ENCODE measurements at regions not wholly inside any gene's neighbourhood (a gene's known extent, or its start where the extent isn't known, plus 50 kb on each side); places are given as distances from the start of the nearest gene placed in this dataset.
A peak's percentile ranks its signal among the peaks of the same experiment; 100 is the strongest.

DNA sequence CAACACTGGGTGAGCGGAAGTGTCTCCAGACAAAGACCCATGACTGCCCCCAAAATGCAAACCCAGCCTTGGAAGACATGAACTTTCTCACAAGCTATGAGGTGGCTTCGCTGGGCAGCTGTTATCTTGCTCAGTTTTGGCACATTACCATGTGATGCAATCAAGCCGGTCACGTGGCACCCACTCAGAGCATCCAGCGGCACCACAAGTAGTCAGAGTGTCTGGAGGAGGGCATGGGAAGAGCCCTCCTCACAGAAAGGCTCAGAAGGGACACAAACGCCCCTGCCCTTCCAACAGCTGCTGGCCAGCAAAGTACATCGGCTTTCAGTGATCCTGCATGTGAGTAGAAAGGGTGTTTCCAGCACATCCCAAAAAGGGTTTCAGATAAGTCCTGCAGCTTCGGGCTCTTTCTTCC is 145.5 kb upstream of the IRF2BP2 start (continued):
- peak in 1 of 2 experiments; percentile 24; a peak in 1 of 4 replicates for TF ChIP-seq TEAD1 (CRISPR knock-in tag; IDR thresholded peaks at IDR 0.05)
- 0 out of 4 replicates have a peak, but pooled peaks of 1 of the 2 experiments have one; percentile 11 for TF ChIP-seq FOXK2 (conservative IDR thresholded peaks at IDR 0.05 in 1 of 2, IDR thresholded peaks at IDR 0.05 in 1 of 2; ENCODE audit: low read depth in 2 of 2)
- no peak for TF ChIP-seq NONO (IDR thresholded peaks at IDR 0.05; ENCODE audit: low read depth in 2 of 2, low read length in 1 of 2)
- no peak for TF ChIP-seq RFX1 (IDR thresholded peaks at IDR 0.05)
- TF ChIP-seq, protein P1, sequence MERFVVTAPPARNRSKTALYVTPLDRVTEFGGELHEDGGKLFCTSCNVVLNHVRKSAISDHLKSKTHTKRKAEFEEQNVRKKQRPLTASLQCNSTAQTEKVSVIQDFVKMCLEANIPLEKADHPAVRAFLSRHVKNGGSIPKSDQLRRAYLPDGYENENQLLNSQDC (CRISPR knock-in tag; IDR thresholded peaks at IDR 0.05), result no peak
- no peak for TF ChIP-seq PTRF (tag; IDR thresholded peaks at IDR 0.05)
- TF ChIP-seq HBP1 (CRISPR knock-in tag; IDR thresholded peaks at IDR 0.05), result no peak
- no peak for TF ChIP-seq MAFG (tag; conservative IDR thresholded peaks at IDR 0.05)
- TF ChIP-seq ZNF384 (IDR thresholded peaks at IDR 0.05; ENCODE audit: low read depth, low read length), result no peak
- TF ChIP-seq, protein P2, sequence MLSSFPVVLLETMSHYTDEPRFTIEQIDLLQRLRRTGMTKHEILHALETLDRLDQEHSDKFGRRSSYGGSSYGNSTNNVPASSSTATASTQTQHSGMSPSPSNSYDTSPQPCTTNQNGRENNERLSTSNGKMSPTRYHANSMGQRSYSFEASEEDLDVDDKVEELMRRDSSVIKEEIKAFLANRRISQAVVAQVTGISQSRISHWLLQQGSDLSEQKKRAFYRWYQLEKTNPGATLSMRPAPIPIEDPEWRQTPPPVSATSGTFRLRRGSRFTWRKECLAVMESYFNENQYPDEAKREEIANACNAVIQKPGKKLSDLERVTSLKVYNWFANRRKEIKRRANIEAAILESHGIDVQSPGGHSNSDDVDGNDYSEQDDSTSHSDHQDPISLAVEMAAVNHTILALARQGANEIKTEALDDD (IDR thresholded peaks at IDR 0.05), result no peak
- no peak for TF ChIP-seq KLF1 (tag; IDR thresholded peaks at IDR 0.05)
- no peak for TF ChIP-seq ZNF561 (CRISPR knock-in tag; conservative IDR thresholded peaks at IDR 0.05)
- no peak for TF ChIP-seq ETV1 (tag; conservative IDR thresholded peaks at IDR 0.05; ENCODE audit: low read depth)
- TF ChIP-seq ZBTB40 (IDR thresholded peaks at IDR 0.05), result no peak
- no peak for TF ChIP-seq ZBTB40 (CRISPR knock-in tag; IDR thresholded peaks at IDR 0.05)
- no peak for TF ChIP-seq ZNF174 (CRISPR knock-in tag; IDR thresholded peaks at IDR 0.05)
- TF ChIP-seq SPI1 (IDR thresholded peaks at IDR 0.05; ENCODE audit: borderline replicate concordance, low read depth, low read length), result no peak

All from K562 (cell line).